ENCODE measurements at regions not wholly inside any gene's neighbourhood (a gene's known extent, or its start where the extent isn't known, plus 50 kb on each side); places are given as distances from the start of the nearest gene placed in this dataset.

DNA sequence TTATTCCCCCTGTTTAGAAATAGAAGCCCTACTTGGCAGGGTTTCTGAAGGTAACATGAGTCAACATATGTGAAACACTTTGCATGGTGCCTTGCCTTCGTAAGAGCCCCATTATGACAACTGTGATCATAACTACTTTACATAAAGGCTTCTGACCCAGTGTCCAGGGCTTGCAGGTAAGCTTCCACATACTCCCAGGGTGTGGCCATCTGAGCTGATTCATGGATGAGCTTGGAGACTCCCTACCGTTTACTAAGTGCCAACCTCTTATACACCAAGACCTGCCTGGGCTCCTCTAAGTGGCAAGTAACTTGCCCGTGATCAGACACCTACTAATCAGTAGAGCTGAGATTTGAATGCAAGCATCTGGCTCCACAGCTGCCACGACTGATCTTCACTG, 62.8 kb upstream of the C5orf58 start:
- Histone ChIP-seq H3K9me3 (ENCODE audit: control insufficient read depth in 2 of 3, insufficient read depth in 1 of 3, low read length in 3 of 3) (no peaks in the 10 kb centered on the region), H3K9ac (ENCODE audit: low read length in 3 of 3) (no peak overlapping the region), H3K36me3 (ENCODE audit: control insufficient read depth in 2 of 3, insufficient read depth in 3 of 3, low read length in 3 of 3) (no peaks in the 10 kb centered on the region), H3K4me3 (ENCODE audit: low read length in 3 of 3) (no peak overlapping the region), H3K27me3 (ENCODE audit: control insufficient read depth, insufficient read depth, low read length) (no peaks in the 10 kb centered on the region), H3K4me1 (ENCODE audit: control insufficient read depth in 2 of 3, insufficient read depth in 2 of 3, low read depth in 1 of 3, low read length in 3 of 3) (no peaks in the 10 kb centered on the region), H3K27ac (ENCODE audit: low read depth in 2 of 2, low read length in 2 of 2) (no peak overlapping the region)
- no peak for TF ChIP-seq CTCF (IDR thresholded peaks at IDR 0.05; ENCODE audit: borderline replicate concordance, extremely low read depth, insufficient read depth)
- DNase-seq (no peak), FAIRE-seq (no peak)
- intact Hi-C loops (cut with DNase I) = no loop called here

DNA sequence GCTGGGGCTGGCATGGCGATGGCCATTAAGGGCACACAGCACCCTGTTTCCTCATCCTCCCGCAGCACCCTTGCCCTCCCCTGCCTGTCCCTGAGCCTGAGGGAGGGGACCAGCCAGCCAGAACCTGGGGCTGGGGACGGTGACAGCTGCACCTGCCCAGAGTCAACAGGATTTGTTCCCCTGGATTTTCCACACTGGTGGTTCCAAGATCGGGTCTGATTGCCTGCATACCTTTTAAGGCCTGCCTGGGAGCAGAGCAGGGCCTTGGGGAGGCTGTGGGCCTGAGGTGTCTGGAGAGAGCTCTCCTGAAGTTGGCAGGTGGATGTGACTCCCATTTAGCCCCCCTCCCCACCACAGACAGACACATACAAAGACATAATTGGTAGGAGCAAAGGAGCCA, 61.0 kb upstream of the C5orf58 start:
- no peak for TF ChIP-seq CTCF (IDR thresholded peaks at IDR 0.05; ENCODE audit: borderline replicate concordance, extremely low read depth, insufficient read depth)
- FAIRE-seq (no peak), DNase-seq (peak in 4 of 5 donors; percentile 42 to 75 (median 53))
- Histone ChIP-seq H3K27me3 (ENCODE audit: control insufficient read depth, insufficient read depth, low read length) (no peaks in the 10 kb centered on the region), H3K4me1 (ENCODE audit: control insufficient read depth in 2 of 3, insufficient read depth in 2 of 3, low read depth in 1 of 3, low read length in 3 of 3) (no peaks in the 10 kb centered on the region), H3K27ac (ENCODE audit: low read depth in 2 of 2, low read length in 2 of 2) (peak overlapping the region in 1 of 2 donors; percentile 28), H3K36me3 (ENCODE audit: control insufficient read depth in 2 of 3, insufficient read depth in 3 of 3, low read length in 3 of 3) (no peaks in the 10 kb centered on the region), H3K9ac (ENCODE audit: low read length in 3 of 3) (no peak overlapping the region), H3K9me3 (ENCODE audit: control insufficient read depth in 2 of 3, insufficient read depth in 1 of 3, low read length in 3 of 3) (no peaks in the 10 kb centered on the region), H3K4me3 (ENCODE audit: low read length in 3 of 3) (no peak overlapping the region)
- intact Hi-C loops (cut with DNase I) = no loop called here

DNA sequence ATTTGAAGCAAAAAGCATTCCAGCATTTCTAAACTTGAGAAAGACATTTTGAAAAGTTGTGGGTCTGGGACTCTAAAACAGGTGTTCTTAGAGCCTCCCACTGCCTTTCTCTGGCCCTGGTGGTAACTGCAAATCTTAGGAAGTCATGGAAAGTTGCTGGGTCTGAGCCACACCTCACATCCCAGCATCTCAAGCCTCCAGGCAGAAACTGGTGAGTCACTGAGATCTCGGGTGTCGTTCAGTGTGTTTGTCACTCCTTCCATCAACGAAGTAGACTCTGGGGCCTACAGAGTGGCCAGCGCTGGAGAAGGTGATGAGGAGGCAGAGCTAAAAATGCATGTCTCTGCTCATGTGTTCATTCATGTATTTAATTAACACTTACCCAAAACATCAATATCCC, 59.6 kb upstream of the C5orf58 start:
- H3K9me3 ChIP-seq (ENCODE audit: control insufficient read depth in 2 of 3, insufficient read depth in 1 of 3, low read length in 3 of 3) = no peaks in the 10 kb centered on the region
- TF ChIP-seq CTCF (IDR thresholded peaks at IDR 0.05; ENCODE audit: borderline replicate concordance, extremely low read depth, insufficient read depth) = no peak
- intact Hi-C loops (cut with DNase I) = no loop called here
- no peak for DNase-seq
- no peaks in the 10 kb centered on the region for H3K36me3 ChIP-seq (ENCODE audit: control insufficient read depth in 2 of 3, insufficient read depth in 3 of 3, low read length in 3 of 3)
- H3K4me3 ChIP-seq (ENCODE audit: low read length in 3 of 3) = no peak overlapping the region
- no peak overlapping the region for H3K9ac ChIP-seq (ENCODE audit: low read length in 3 of 3)
- no peaks in the 10 kb centered on the region for H3K4me1 ChIP-seq (ENCODE audit: control insufficient read depth in 2 of 3, insufficient read depth in 2 of 3, low read depth in 1 of 3, low read length in 3 of 3)
- H3K27ac ChIP-seq (ENCODE audit: low read depth in 2 of 2, low read length in 2 of 2) = no peak overlapping the region
- no peak for FAIRE-seq
- no peaks in the 10 kb centered on the region for H3K27me3 ChIP-seq (ENCODE audit: control insufficient read depth, insufficient read depth, low read length)

DNA sequence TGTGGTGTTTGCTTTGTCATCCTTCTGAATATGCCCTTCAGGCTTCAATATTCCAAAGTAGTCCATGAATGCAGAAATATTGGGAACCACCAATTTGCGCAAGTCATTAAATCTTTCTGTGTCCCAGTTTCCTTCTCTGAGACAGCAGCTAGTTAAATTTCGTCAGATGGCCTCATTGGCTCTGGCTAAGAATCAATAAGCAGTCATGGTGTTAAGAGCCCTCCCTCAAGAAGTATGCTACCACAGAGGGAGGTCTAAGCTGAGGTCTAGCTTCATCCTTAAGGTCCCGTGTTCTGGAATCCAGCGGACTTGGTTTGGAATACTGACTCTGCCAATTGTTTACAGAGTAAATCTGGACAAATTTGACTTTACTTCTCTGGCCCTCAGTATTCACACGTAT, 59.1 kb upstream of the C5orf58 start:
- no peak for FAIRE-seq
- no peaks in the 10 kb centered on the region for H3K9me3 ChIP-seq (ENCODE audit: control insufficient read depth in 2 of 3, insufficient read depth in 1 of 3, low read length in 3 of 3)
- intact Hi-C loops (cut with DNase I) = no loop called here

More for the DNA sequence above, 59.1 kb upstream of the C5orf58 start:
- no peaks in the 10 kb centered on the region for H3K36me3 ChIP-seq (ENCODE audit: control insufficient read depth in 2 of 3, insufficient read depth in 3 of 3, low read length in 3 of 3)
- no peaks in the 10 kb centered on the region for H3K4me1 ChIP-seq (ENCODE audit: control insufficient read depth in 2 of 3, insufficient read depth in 2 of 3, low read depth in 1 of 3, low read length in 3 of 3)
- no peak overlapping the region for H3K27ac ChIP-seq (ENCODE audit: low read depth in 2 of 2, low read length in 2 of 2)
- H3K27me3 ChIP-seq (ENCODE audit: control insufficient read depth, insufficient read depth, low read length) = no peaks in the 10 kb centered on the region
- H3K9ac ChIP-seq (ENCODE audit: low read length in 3 of 3) = no peak overlapping the region
- no peak for DNase-seq
- no peak overlapping the region for H3K4me3 ChIP-seq (ENCODE audit: low read length in 3 of 3)
- no peak for TF ChIP-seq CTCF (IDR thresholded peaks at IDR 0.05; ENCODE audit: borderline replicate concordance, extremely low read depth, insufficient read depth)
